ENCODE measurements at regions not wholly inside any gene's neighbourhood (a gene's known extent, or its start where the extent isn't known, plus 50 kb on each side); places are given as distances from the start of the nearest gene placed in this dataset.

DNA sequence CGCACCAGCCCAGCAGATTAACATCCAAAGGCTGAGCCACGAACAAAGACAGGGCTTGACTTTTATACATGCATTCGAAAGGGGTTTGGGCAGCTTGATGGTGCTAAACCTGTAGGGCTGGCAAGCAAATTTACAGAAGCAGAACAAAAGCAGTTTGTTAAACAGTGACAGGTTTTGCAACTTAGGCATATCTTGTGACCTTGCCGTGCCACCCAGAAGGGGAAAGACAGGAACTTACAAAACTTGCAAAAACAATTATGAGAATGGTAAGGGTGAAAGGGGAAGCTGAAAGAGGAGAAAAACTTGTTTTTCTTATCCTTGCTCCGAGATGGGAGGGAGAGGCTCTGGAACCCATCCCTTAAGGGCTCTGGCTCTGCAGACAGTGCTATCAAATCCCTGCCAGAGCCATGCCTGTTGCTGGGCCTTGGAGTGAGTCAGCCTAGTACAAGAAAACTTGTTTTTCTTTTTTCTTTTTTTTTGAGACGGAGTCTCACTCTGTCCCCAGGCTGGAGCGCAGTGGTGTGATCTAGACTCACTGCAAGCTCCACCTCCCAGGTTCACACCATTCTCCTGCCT lies 1325.2 kb upstream of the PRR20A start:
- no peaks in the 10 kb centered on the region for H3K4me1 ChIP-seq (ENCODE audit: control insufficient read depth, insufficient read depth, low read length)
- no peak overlapping the region for H3K27ac ChIP-seq (ENCODE audit: low read length)
- H3K9me3 ChIP-seq (ENCODE audit: control insufficient read depth, insufficient read depth, low read length), result no peaks in the 10 kb centered on the region
- no peak for DNase-seq (ENCODE audit: low read depth, low spot score)
- no peak overlapping the region for H3K4me3 ChIP-seq (ENCODE audit: low read length)
- H3K27me3 ChIP-seq (ENCODE audit: control insufficient read depth, insufficient read depth, low read length), result no peaks in the 10 kb centered on the region
- no peaks in the 10 kb centered on the region; the same call in 1 of the 2 replicates for H3K36me3 ChIP-seq (ENCODE audit: control insufficient read depth, insufficient read depth, low read length)
- WGBS (ENCODE audit: insufficient coverage, insufficient read length), result no CpG with 5 or more reads among the region's 7 CpGs

DNA sequence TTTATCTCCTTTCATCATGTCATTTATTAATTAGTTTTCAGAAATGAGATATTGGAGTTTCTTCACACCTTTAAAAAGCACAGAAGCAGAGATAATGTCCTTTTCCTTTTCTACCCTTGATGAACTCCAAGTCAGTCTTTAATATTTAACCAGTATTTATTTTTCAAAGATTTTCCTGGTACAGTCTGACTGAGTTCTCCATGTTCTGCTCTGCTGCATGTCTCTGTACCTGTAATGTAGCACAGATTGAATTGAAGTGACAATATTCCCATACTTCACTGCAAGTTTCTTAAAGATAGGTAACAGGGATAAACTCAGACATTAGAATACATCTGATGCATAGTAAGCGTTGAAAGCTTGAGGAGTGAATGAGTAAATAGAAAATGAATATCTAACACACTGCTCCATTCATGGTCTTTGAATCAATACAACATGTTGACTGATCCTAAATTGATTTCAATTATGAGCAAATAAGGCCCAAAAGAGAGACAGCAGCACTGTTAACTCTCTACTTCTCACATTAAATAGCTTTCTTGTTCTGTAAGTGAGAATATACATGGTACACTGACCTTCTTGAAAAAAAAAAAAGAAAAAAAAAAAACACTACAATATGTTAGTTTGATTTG lies 1323.6 kb upstream of the PRR20A start:
- Histone ChIP-seq H3K27me3 (ENCODE audit: control insufficient read depth, insufficient read depth, low read length) (no peaks in the 10 kb centered on the region), H3K9me3 (ENCODE audit: control insufficient read depth, insufficient read depth, low read length) (no peaks in the 10 kb centered on the region), H3K4me1 (ENCODE audit: control insufficient read depth, insufficient read depth, low read length) (no peaks in the 10 kb centered on the region), H3K27ac (ENCODE audit: low read length) (no peak overlapping the region), H3K4me3 (ENCODE audit: low read length) (no peak overlapping the region), H3K36me3 (ENCODE audit: control insufficient read depth, insufficient read depth, low read length) (no peaks in the 10 kb centered on the region; the same call in 1 of the 2 replicates)
- no CpG with 5 or more reads among the region's 1 CpG for WGBS (ENCODE audit: insufficient coverage, insufficient read length)
- DNase-seq (ENCODE audit: low read depth, low spot score), result no peak

DNA sequence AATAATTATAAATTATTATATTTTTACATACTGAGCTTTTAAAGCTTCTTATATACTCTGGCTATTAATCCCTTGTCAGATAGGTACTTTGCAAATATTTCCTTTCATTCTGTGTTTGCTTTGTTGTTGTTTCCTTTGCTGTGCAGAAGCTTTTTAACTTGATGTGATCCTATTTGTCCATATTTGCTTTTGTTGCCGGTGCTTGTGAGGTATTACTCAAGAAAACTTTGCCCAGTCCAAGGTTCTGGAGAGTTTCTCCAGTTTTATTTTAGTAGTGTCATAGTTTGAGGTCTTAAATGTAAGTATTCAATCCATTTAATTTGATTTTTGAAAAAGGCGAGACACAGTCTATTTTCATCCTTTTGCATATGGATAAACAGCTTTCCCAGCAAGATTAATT lies 1319.9 kb upstream of the PRR20A start:
- no peaks in the 10 kb centered on the region for H3K27me3 ChIP-seq (ENCODE audit: control insufficient read depth, insufficient read depth, low read length)
- no peaks in the 10 kb centered on the region for H3K4me1 ChIP-seq (ENCODE audit: control insufficient read depth, insufficient read depth, low read length)
- no peak overlapping the region for H3K27ac ChIP-seq (ENCODE audit: low read length)
- no peaks in the 10 kb centered on the region for H3K9me3 ChIP-seq (ENCODE audit: control insufficient read depth, insufficient read depth, low read length)
- H3K36me3 ChIP-seq (ENCODE audit: control insufficient read depth, insufficient read depth, low read length), result no peaks in the 10 kb centered on the region
- no CpG with 5 or more reads among the region's 2 CpGs for WGBS (ENCODE audit: insufficient coverage, insufficient read length)
- no peak for DNase-seq (ENCODE audit: low read depth, low spot score)
- H3K4me3 ChIP-seq (ENCODE audit: low read length), result no peak overlapping the region

DNA sequence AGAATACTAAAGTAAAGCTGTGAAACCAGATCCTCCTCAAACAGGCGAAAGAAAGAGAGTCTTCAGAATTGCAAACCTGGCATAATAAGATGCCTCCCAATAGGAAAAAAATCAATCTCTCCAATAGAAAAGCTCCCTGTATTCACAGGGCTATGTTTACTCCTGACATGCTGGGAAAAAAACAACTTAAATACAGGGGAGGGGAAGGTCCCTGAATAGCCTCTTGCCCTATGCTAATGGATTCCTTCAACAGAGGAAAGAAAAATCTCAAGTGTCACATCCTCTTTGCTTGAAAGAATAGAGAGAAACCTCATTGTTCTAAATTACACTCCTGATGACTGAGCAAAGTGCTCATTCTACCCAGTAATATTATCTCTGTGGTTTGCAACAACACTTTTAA lies 1271.1 kb upstream of the PRR20A start:
- Histone ChIP-seq H3K9me3 (ENCODE audit: control insufficient read depth, insufficient read depth, low read length) (peaks cover 1% of the 10 kb centered on the region; the same call in 1 of the 2 replicates), H3K27ac (ENCODE audit: low read length) (no peak overlapping the region), H3K4me1 (ENCODE audit: control insufficient read depth, insufficient read depth, low read length) (no peaks in the 10 kb centered on the region), H3K27me3 (ENCODE audit: control insufficient read depth, insufficient read depth, low read length) (no peaks in the 10 kb centered on the region), H3K36me3 (ENCODE audit: control insufficient read depth, insufficient read depth, low read length) (0 out of 2 replicates have a peak, but pooled peaks cover 2% of the 10 kb centered on the region), H3K4me3 (ENCODE audit: low read length) (no peak overlapping the region)
- WGBS (ENCODE audit: insufficient coverage, insufficient read length), result no CpG with 5 or more reads among the region's 1 CpG
- no peak for DNase-seq (ENCODE audit: low read depth, low spot score)

DNA sequence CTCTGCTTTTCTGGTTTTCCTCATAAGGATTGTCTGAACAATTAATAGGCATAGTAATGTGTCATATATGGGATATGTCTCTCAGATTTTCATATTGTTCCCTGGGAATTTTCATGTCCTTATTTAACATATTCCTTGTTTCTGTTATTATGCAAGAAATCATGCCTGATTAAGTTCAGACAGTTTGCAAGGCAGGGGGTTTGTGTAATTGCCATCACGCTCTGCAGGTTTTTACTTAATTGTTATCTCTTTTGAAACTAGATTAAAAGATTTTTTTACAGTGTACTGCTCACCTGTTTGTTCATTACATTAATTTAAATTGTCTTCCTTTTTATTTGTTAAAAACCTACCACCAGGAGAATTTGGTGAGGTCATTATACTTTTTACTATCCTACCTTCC lies 1253.2 kb upstream of the PRR20A start:
- H3K36me3 ChIP-seq (ENCODE audit: control insufficient read depth, insufficient read depth, low read length), result no peaks in the 10 kb centered on the region
- no peak for DNase-seq (ENCODE audit: low read depth, low spot score)
- no peak overlapping the region for H3K27ac ChIP-seq (ENCODE audit: low read length)
- H3K27me3 ChIP-seq (ENCODE audit: control insufficient read depth, insufficient read depth, low read length), result no peaks in the 10 kb centered on the region
- no peaks in the 10 kb centered on the region for H3K9me3 ChIP-seq (ENCODE audit: control insufficient read depth, insufficient read depth, low read length)
- WGBS (ENCODE audit: insufficient coverage, insufficient read length), result no CpG with 5 or more reads among the region's 1 CpG
- H3K4me3 ChIP-seq (ENCODE audit: low read length), result no peak overlapping the region
- no peaks in the 10 kb centered on the region for H3K4me1 ChIP-seq (ENCODE audit: control insufficient read depth, insufficient read depth, low read length)

DNA sequence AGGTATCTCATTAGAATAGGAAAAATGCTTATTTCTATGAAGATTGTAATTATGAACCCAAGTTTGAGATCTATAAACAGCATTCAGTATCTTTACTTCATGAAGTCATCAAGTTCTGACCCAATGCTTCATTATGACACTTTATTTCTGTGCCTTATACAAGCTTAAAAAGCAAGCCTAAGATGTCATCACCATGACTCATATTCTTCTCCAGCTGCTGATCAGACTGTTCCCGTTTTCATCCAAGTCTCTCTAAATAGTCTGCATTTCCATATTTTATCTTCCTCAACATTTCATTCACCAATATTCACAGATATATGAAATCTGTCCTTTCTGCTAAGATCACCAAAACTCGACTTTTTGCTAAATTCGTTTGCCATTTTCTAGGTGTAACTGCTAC lies 1247.2 kb upstream of the PRR20A start:
- Histone ChIP-seq H3K36me3 (ENCODE audit: control insufficient read depth, insufficient read depth, low read length) (no peaks in the 10 kb centered on the region), H3K4me3 (ENCODE audit: low read length) (no peak overlapping the region), H3K4me1 (ENCODE audit: control insufficient read depth, insufficient read depth, low read length) (no peaks in the 10 kb centered on the region), H3K27me3 (ENCODE audit: control insufficient read depth, insufficient read depth, low read length) (no peaks in the 10 kb centered on the region), H3K9me3 (ENCODE audit: control insufficient read depth, insufficient read depth, low read length) (no peaks in the 10 kb centered on the region), H3K27ac (ENCODE audit: low read length) (no peak overlapping the region)
- 100% methylated on average over 3 of the region's 3 CpGs for WGBS (ENCODE audit: insufficient coverage, insufficient read length)
- DNase-seq (ENCODE audit: low read depth, low spot score), result no peak

DNA sequence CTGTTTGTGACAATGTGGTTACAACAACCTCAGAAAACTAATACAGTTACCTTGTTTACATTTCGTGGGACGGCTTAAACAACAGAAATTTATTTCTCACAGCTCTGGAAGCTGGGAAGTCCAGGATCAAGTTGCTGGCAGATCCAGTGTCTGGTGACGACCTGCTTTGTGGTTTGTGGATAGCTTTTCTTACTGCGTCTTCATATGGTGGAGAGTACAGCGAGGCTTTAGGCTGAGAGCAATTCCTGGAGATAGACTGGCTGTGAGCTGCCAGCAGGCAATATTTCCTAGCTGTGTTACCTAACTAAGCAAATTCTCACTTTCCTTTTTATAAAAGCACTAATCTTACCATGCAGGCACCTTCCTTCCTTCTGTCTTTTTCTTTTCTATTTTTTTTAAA lies 1203.5 kb upstream of the PRR20A start:
- Histone ChIP-seq H3K27ac (ENCODE audit: low read length) (no peak overlapping the region), H3K4me1 (ENCODE audit: control insufficient read depth, insufficient read depth, low read length) (no peaks in the 10 kb centered on the region), H3K27me3 (ENCODE audit: control insufficient read depth, insufficient read depth, low read length) (no peaks in the 10 kb centered on the region), H3K9me3 (ENCODE audit: control insufficient read depth, insufficient read depth, low read length) (no peaks in the 10 kb centered on the region), H3K4me3 (ENCODE audit: low read length) (no peak overlapping the region), H3K36me3 (ENCODE audit: control insufficient read depth, insufficient read depth, low read length) (no peaks in the 10 kb centered on the region)
- WGBS (ENCODE audit: insufficient coverage, insufficient read length), result no CpG with 5 or more reads among the region's 5 CpGs
- no peak for DNase-seq (ENCODE audit: low read depth, low spot score)

DNA sequence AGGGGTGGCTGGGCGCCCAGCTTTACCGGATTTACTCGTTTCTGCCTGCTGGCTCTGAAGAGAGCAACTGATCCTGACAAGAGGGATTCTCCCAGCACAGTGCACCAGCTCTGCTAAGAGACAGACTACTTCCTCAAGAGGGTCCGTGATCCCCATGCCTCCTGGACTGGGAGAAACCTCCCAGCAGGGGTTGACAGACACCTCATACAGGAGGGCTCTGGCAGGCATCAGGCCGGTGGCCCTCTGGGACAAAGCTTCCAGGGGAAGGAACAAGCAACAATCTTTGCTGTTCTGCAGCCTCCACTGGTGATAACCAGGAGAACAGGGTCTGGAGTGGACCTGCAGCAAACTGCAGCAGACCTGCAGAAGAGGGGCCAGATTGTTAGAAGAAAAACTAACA lies 1192.5 kb upstream of the PRR20A start:
- Histone ChIP-seq H3K9me3 (ENCODE audit: control insufficient read depth, insufficient read depth, low read length) (no peaks in the 10 kb centered on the region), H3K36me3 (ENCODE audit: control insufficient read depth, insufficient read depth, low read length) (no peaks in the 10 kb centered on the region), H3K4me1 (ENCODE audit: control insufficient read depth, insufficient read depth, low read length) (no peaks in the 10 kb centered on the region), H3K4me3 (ENCODE audit: low read length) (no peak overlapping the region), H3K27me3 (ENCODE audit: control insufficient read depth, insufficient read depth, low read length) (no peaks in the 10 kb centered on the region), H3K27ac (ENCODE audit: low read length) (no peak overlapping the region)
- no CpG with 5 or more reads among the region's 5 CpGs for WGBS (ENCODE audit: insufficient coverage, insufficient read length)
- no peak for DNase-seq (ENCODE audit: low read depth, low spot score)

DNA sequence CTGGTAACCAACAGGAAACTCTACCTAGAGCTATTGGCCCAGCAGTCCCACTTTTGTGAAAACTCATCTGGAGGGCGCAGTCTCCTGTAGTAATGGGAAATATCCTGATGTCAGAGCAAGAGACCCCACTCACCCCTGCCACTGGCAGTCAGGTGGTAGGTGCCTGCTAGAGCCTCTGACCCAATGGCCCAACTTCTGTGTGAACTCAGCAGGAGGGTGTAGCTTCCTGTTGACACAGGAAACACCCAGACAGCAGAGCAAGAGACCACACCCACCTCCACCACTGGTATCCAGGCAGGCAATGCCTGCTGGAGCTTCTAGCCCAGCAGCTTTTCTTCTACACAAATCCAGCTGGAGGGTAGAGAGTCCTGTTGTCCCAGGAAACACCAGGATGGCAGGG lies 1176.8 kb upstream of the PRR20A start:
- no peak for DNase-seq (ENCODE audit: low read depth, low spot score)
- no peaks in the 10 kb centered on the region for H3K36me3 ChIP-seq (ENCODE audit: control insufficient read depth, insufficient read depth, low read length)
- no peaks in the 10 kb centered on the region for H3K27me3 ChIP-seq (ENCODE audit: control insufficient read depth, insufficient read depth, low read length)
- no peak overlapping the region for H3K4me3 ChIP-seq (ENCODE audit: low read length)
- H3K4me1 ChIP-seq (ENCODE audit: control insufficient read depth, insufficient read depth, low read length), result no peaks in the 10 kb centered on the region
- no CpG with 5 or more reads among the region's 1 CpG for WGBS (ENCODE audit: insufficient coverage, insufficient read length)
- H3K27ac ChIP-seq (ENCODE audit: low read length), result no peak overlapping the region
- H3K9me3 ChIP-seq (ENCODE audit: control insufficient read depth, insufficient read depth, low read length), result no peaks in the 10 kb centered on the region

DNA sequence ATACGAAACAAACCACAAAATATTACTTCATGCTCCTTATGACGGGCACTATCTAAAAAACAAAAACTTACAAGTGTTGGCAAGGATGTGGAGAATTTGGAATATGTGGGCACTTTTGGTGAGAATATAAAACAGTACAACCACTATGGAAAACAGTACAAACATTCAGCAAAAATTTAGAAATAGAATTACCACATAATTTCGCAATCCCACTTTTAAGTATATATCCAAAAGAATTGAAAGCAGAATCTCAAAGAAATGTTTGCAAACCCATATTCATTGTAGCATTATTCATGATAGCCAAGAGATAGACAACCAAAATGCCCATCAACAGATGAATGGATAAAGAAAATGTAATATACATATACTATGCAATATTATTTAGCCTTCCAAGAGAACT lies 1173.7 kb upstream of the PRR20A start:
- no peak for DNase-seq (ENCODE audit: low read depth, low spot score)
- no peak overlapping the region for H3K27ac ChIP-seq (ENCODE audit: low read length)
- no peaks in the 10 kb centered on the region for H3K9me3 ChIP-seq (ENCODE audit: control insufficient read depth, insufficient read depth, low read length)
- no peaks in the 10 kb centered on the region for H3K27me3 ChIP-seq (ENCODE audit: control insufficient read depth, insufficient read depth, low read length)
- WGBS (ENCODE audit: insufficient coverage, insufficient read length), result 100% methylated on average over 1 of the region's 3 CpGs
- H3K4me1 ChIP-seq (ENCODE audit: control insufficient read depth, insufficient read depth, low read length), result no peaks in the 10 kb centered on the region
- H3K36me3 ChIP-seq (ENCODE audit: control insufficient read depth, insufficient read depth, low read length), result no peaks in the 10 kb centered on the region
- H3K4me3 ChIP-seq (ENCODE audit: low read length), result no peak overlapping the region

DNA sequence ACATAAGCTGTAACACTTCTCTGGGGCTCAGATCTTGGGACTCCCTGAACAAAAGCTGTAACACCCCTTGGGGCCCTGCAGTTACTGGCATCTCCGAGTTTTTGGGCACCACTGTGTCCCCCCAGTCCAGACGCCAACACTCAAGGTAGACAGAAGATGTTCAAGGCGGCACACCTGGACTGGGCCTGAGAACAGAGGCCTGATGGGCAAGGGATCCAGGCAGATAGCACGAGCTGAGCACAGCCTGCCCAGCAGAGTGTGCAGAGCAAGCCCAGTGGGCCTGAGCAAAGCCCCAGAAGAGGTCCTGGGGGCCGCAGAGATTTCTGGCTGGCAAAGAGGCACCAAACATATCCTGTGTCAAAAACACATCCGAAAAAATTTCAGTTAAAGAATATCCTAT lies 1163.3 kb upstream of the PRR20A start:
- Histone ChIP-seq H3K27ac (ENCODE audit: low read length) (no peak overlapping the region), H3K27me3 (ENCODE audit: control insufficient read depth, insufficient read depth, low read length) (no peaks in the 10 kb centered on the region), H3K4me1 (ENCODE audit: control insufficient read depth, insufficient read depth, low read length) (no peaks in the 10 kb centered on the region), H3K9me3 (ENCODE audit: control insufficient read depth, insufficient read depth, low read length) (no peaks in the 10 kb centered on the region; the same call in 1 of the 2 replicates), H3K4me3 (ENCODE audit: low read length) (no peak overlapping the region), H3K36me3 (ENCODE audit: control insufficient read depth, insufficient read depth, low read length) (no peaks in the 10 kb centered on the region)
- DNase-seq (ENCODE audit: low read depth, low spot score), result no peak
- no CpG with 5 or more reads among the region's 6 CpGs for WGBS (ENCODE audit: insufficient coverage, insufficient read length)
